Naive B cell (primary cell): ENCODE measurements at regions not wholly inside any gene's neighbourhood (a gene's known extent, or its start where the extent isn't known, plus 50 kb on each side); places are given as distances from the start of the nearest gene placed in this dataset.

Experiments
- ATAC-seq, 2 donors: fragments of 150-1000 bp; cut with Tn5 transposase; 2 replicates each; pipeline ENCODE4 v1.10.0; 2021; ENCODE audit warnings: low read depth in 2 of 2, mild to moderate bottlenecking in 2 of 2, moderate library complexity in 2 of 2
- DNase-seq: peaks from one replicate; pipeline ENCODE4 v3.0.0; 2022
- H3K27ac Mint-ChIP-seq, 6 donors: one replicate each; pipeline ENCODE4 v1.8.0; 2020 to 2022; ENCODE audit warnings: mild to moderate bottlenecking in 6 of 6, mixed read lengths in 6 of 6, moderate library complexity in 5 of 6, inconsistent platforms in 2 of 6
- H3K27me3 Mint-ChIP-seq, 3 donors: one replicate each; pipeline ENCODE4 v1.8.0; 2021 to 2022; ENCODE audit warnings: mixed read lengths in 3 of 3, mild to moderate bottlenecking in 1 of 3
- H3K36me3 Mint-ChIP-seq, 2 donors: one replicate each; pipeline ENCODE4 v1.8.0; 2020 to 2022; ENCODE audit warnings: mixed read lengths in 2 of 2, inconsistent platforms in 1 of 2, mild to moderate bottlenecking in 1 of 2
- H3K4me1 Mint-ChIP-seq, 3 donors: one replicate each; pipeline ENCODE4 v1.8.0; 2020 to 2022; ENCODE audit warnings: mixed read lengths in 3 of 3, inconsistent platforms in 1 of 3, mild to moderate bottlenecking in 1 of 3, moderate library complexity in 1 of 3
- H3K4me3 Mint-ChIP-seq, 8 donors: one replicate each; pipeline ENCODE4 v1.8.0; 2020 to 2022; ENCODE audit warnings: mild to moderate bottlenecking in 8 of 8, mixed read lengths in 8 of 8, moderate library complexity in 8 of 8, inconsistent platforms in 2 of 8
- H3K9me3 Mint-ChIP-seq, 7 donors: one replicate each; pipeline ENCODE4 v1.8.0; 2020 to 2022; ENCODE audit warnings: mixed read lengths in 7 of 7, mild to moderate bottlenecking in 5 of 7, inconsistent platforms in 2 of 7, moderate library complexity in 1 of 7

DNA sequence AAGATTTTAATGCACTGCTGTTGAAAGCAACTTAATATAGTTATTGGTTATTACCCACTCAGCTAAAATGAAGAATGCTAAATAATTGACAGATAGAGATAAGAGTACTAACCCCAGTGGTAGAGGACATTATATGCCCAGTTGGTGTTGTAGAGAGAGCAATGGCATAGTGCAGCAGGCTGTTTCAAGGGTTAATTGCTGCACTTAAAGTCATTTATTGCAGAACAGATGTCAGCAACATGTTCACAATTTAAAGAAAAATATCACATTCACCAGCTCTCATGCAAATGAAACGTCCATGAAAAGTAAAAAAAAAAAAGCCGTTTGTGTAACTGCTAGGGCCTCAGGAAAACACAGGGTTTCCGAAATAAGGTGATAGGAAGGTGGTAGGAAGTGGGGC is 254.6 kb downstream of the MTRR start:
- no peak overlapping the region for H3K27ac Mint-ChIP-seq
- DNase-seq: no peak
- no peaks in the 10 kb centered on the region for H3K4me1 Mint-ChIP-seq
- H3K36me3 Mint-ChIP-seq: no peaks in the 10 kb centered on the region
- peaks cover 0 to 2% (median 0%) of the 10 kb centered on the region in 7 donors for H3K9me3 Mint-ChIP-seq
- no peak for ATAC-seq
- H3K27me3 Mint-ChIP-seq: no peaks in the 10 kb centered on the region
- no peak overlapping the region for H3K4me3 Mint-ChIP-seq

DNA sequence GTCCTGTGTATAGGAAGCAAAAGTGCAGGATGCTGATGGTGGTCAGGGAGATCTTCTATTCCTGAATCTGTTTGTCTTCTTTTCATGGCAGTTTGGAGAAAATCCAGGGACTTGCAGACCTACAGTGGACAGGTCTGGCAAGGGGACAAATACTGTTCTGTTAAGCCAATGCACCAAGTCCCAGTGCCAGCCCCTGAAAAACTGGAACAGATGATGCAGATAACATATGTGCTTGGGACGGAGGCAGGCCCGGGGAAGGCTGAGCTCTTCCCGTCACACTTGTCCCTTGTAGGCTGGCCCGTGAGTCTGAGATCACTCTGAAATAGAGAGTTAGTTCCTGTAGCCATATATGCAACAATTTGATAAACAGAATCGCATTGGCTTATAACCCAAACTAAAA is 265.7 kb downstream of the MTRR start:
- Mint-ChIP-seq H3K4me3 (no peak overlapping the region), H3K27ac (no peak overlapping the region), H3K9me3 (peaks cover 0 to 2% (median 0%) of the 10 kb centered on the region in 7 donors)

DNA sequence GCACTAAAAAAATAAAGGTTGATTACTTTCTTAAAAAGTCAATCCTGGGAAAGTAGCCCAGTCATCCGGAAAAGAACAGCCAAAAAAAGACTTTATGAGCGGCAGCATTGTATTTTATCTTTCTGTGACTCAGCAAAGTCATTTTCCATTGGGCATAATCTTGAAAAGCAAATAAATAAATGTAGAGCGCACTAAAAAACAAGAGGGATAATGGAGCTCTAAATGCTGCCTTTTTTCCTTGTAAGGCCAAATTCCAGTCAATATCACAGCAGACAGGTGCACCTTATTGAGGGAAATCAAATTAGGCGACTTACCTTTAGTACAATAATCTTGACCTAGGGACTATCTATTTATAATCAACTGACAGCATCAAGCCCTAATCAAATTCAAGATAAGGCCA is 266.8 kb downstream of the MTRR start:
- Mint-ChIP-seq H3K27ac (no peak overlapping the region), H3K4me3 (no peak overlapping the region), H3K27me3 (no peaks in the 10 kb centered on the region), H3K36me3 (no peaks in the 10 kb centered on the region), H3K4me1 (peaks cover 0 to 6% (median 0%) of the 10 kb centered on the region in 3 donors), H3K9me3 (peaks cover 0 to 2% (median 0%) of the 10 kb centered on the region in 7 donors)
- no peak for DNase-seq
- ATAC-seq: no peak

More for the DNA sequence above, 265.7 kb downstream of the MTRR start:
- Mint-ChIP-seq H3K4me1 (peaks cover 0 to 6% (median 0%) of the 10 kb centered on the region in 3 donors), H3K27me3 (no peaks in the 10 kb centered on the region), H3K36me3 (no peaks in the 10 kb centered on the region)
- DNase-seq (no peak), ATAC-seq (no peak)

DNA sequence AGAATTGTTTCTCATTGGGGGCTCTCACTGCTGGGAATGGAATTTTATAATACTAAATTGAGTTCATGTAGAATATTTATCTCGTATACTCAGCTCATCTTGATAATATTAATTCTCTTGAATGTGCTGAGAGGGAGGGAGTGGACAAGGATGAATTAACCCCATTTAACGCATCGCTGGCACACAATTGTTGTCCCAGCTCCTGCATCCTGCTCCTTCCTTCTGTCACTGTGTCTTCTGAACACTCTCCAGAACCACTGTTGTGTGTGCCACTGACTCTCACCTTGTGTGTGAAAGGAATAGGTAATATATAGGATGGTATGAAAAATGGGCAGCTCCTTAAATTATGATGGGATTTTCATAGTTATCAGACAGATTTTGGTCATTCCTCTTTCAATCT is 267.3 kb downstream of the MTRR start:
- no peak overlapping the region for H3K27ac Mint-ChIP-seq
- H3K4me3 Mint-ChIP-seq: no peak overlapping the region
- H3K36me3 Mint-ChIP-seq: no peaks in the 10 kb centered on the region
- peaks cover 0 to 6% (median 0%) of the 10 kb centered on the region in 3 donors for H3K4me1 Mint-ChIP-seq
- DNase-seq (no peak), ATAC-seq (no peak)
- H3K27me3 Mint-ChIP-seq: no peaks in the 10 kb centered on the region
- peaks cover 0 to 2% (median 0%) of the 10 kb centered on the region in 7 donors for H3K9me3 Mint-ChIP-seq

DNA sequence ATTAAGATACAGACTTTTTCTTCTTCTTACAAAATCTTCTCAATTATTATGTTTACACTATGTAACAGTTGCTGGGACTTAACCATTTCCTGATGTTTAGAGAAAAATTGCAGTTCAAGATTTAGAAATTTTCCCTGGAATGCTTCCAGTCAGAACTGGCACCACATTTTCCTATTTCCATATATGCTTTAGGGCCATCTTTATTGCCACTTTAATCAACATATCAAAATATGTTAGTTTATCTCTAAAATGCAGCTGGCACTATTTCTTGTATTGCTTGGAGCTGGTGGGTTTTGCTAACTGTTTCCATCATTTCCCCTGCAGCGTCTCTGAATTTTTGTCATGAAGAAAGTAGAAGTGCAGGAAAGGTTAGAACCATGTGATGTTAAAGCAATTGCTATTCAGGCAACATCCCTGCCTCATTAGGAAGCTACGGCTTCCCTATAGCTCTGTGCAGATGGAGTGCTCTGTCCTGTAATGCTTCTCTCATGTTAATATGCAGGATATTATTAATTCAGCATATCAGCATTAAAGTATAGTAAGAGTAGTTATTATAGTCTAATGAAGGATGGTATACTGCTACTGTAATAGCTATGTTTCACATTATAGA is 269.1 kb downstream of the MTRR start:
- Mint-ChIP-seq H3K36me3 (no peaks in the 10 kb centered on the region), H3K4me3 (no peak overlapping the region), H3K27me3 (no peaks in the 10 kb centered on the region), H3K27ac (no peak overlapping the region), H3K9me3 (peaks cover 0 to 2% (median 0%) of the 10 kb centered on the region in 7 donors), H3K4me1 (peaks cover 0 to 6% (median 0%) of the 10 kb centered on the region in 3 donors)
- DNase-seq (no peak), ATAC-seq (no peak)

DNA sequence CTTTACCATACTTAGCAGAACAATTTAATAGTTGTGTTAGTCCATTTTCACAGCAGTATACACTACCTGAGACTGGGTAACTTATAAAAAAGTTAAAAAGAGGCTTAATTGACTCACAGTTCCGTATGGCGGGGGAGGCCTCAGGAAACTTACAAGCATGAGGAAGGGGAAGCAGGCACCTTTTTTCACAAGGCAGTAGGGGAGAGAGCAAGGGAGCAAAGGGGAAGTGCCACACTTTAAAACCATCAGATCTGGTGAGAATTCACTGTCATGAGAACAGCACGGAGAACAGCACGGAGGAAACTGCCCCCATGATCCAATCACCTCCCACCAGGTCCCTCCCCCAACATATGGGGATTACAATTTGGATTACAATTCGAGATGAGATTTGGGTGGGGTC is 269.9 kb downstream of the MTRR start:
- Mint-ChIP-seq H3K27me3 (no peaks in the 10 kb centered on the region), H3K4me3 (no peak overlapping the region), H3K36me3 (no peaks in the 10 kb centered on the region), H3K4me1 (peaks cover 0 to 6% (median 0%) of the 10 kb centered on the region in 3 donors), H3K27ac (peak overlapping the region in 1 of 6 donors; percentile 41), H3K9me3 (peaks cover 0 to 2% (median 0%) of the 10 kb centered on the region in 7 donors)
- DNase-seq (no peak), ATAC-seq (no peak)

DNA sequence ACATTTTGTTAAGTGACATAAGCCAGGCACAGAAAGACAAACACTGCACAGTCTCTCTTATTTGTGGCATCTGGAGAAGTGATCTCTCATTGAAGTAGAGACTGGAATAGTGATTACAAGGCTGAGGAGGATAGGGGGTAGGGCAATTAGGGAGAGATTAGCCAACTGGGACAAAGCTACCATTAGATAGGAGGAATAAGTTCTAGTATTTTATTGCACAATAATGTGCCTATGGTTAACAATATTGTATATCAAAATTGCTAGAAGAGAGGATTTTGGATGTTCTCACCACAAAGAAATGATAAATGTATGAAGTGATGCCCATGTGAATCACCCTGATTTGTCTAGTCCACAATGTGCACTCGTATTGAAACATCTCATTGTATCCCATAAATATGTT is 281.8 kb downstream of the MTRR start:
- Mint-ChIP-seq H3K27me3 (no peaks in the 10 kb centered on the region), H3K9me3 (peaks cover 0 to 7% (median 2%) of the 10 kb centered on the region in 7 donors), H3K36me3 (no peaks in the 10 kb centered on the region), H3K27ac (no peak overlapping the region), H3K4me1 (no peaks in the 10 kb centered on the region), H3K4me3 (no peak overlapping the region)
- no peak for ATAC-seq
- no peak for DNase-seq

DNA sequence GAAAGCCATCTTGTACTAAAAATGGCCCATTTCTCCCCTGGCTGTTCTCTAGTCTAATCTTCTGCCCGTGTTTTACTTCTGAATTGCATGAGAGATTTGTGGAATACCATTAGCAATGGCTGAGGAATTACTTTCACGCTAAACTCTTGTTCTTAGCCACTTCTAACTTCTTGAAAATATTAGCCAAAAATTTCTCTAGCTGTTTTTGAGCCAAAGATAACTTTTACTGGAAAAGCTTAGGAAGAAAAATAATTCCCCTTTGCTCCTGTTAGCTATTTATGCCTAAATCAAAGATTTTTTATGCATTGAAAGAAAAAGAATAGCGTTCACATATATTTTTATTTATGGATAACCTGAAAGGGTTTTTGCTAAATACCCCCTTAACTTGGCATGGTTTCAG is 287.8 kb downstream of the MTRR start:
- H3K36me3 Mint-ChIP-seq: no peaks in the 10 kb centered on the region
- peaks cover 0 to 6% (median 0%) of the 10 kb centered on the region in 3 donors for H3K27me3 Mint-ChIP-seq
- no peak for DNase-seq
- no peak overlapping the region for H3K4me3 Mint-ChIP-seq
- peaks cover 0 to 6% (median 1%) of the 10 kb centered on the region in 7 donors for H3K9me3 Mint-ChIP-seq
- H3K27ac Mint-ChIP-seq: no peak overlapping the region
- no peaks in the 10 kb centered on the region for H3K4me1 Mint-ChIP-seq
- ATAC-seq: no peak

DNA sequence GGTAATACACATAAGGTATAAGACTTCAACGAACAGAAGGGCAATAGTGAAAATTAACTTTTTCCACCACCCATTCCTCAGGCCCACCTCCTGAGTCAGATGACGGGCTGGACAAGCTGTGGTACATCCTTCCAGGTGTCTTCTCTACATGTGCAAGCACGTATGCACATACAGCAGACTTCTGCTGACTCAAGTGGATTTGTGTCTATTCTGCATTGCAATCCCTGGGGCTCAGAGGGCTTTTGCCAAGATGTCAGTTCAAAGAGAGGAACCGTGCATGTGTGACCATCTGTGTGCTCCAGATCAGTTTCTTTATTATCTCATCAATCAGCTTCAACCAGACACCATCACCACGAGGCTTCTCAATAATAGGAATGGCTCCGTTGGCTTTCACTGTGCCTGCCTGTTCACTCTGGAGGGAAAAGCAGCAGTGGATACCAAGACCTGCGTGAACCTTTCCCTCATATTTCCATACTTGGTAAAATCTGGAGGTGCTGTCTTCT is 288.4 kb downstream of the MTRR start:
- Mint-ChIP-seq H3K36me3 (no peaks in the 10 kb centered on the region), H3K4me3 (peak overlapping the region in 1 of 8 donors; percentile 55), H3K4me1 (no peaks in the 10 kb centered on the region), H3K27ac (no peak overlapping the region), H3K9me3 (peaks cover 0 to 6% (median 1%) of the 10 kb centered on the region in 7 donors), H3K27me3 (peaks cover 0 to 6% (median 0%) of the 10 kb centered on the region in 3 donors)
- ATAC-seq: no peak
- DNase-seq: no peak

DNA sequence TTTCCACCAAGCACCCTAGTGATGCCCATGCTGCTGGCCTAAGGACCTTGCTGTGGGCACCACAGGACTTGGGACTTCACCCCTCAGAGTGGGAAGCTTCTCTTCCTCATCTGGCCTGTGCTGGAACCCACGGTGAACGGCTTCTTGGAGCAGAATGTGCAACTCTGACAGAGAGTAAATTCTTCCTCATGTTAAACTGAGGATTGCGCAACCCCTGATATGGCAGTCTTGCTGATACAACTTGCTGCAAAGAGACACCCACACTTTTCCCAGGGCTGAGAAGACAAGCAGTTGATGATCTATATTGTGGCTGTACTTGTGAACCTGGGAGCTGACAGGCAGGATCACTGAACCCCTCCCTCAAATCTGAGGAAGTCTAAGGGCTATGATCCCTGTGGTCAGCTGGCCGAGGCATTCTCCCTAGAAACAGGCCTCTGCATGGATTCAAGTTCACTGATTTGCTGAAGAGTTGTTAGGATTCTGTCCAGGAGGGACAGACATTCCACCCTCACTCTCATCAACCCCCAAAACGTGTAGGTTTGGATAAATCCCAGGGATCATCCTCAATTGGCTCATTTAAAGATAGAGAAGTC is 307.2 kb downstream of the MTRR start:
- no peak for DNase-seq
- no peaks in the 10 kb centered on the region for H3K4me1 Mint-ChIP-seq

DNA sequence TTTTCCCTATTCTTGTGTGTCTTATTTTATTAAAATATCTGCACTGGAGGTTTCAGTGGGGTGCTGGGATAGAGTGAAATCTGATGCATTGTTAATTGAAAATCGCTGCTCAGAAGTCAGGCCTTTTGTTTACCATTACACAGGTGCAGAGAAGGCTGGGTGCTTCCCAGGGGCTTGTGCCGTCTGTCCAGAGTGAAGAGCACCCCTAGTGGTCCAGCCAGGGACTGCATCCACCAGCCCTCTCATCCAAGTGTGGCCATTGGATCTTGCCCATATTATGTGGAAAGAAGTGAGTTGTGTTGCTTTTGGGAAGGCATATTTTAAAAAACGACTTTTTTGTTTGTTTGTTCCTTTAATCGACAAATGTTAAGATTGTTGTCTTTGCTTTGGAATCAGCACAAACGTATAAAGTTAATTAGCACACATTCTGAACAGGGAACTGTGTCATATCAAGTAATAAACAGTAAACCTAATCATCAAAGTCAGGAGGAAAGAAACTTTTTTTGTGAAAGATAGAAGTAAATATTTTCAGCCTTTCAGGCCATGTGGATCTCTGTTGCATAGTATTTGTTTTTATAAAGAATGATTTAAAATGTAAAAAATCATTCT is 315.6 kb downstream of the MTRR start:
- Mint-ChIP-seq H3K4me1 (no peaks in the 10 kb centered on the region), H3K4me3 (no peak overlapping the region), H3K36me3 (no peaks in the 10 kb centered on the region), H3K9me3 (peaks cover 0 to 5% (median 2%) of the 10 kb centered on the region in 7 donors), H3K27me3 (peaks cover 0 to 8% (median 0%) of the 10 kb centered on the region in 3 donors), H3K27ac (no peak overlapping the region)
- peak; percentile 4 for DNase-seq
- ATAC-seq: no peak

More for the DNA sequence above, 307.2 kb downstream of the MTRR start:
- peaks cover 0 to 5% (median 2%) of the 10 kb centered on the region in 7 donors for H3K9me3 Mint-ChIP-seq
- H3K4me3 Mint-ChIP-seq: no peak overlapping the region
- no peak for ATAC-seq
- no peaks in the 10 kb centered on the region for H3K27me3 Mint-ChIP-seq
- H3K27ac Mint-ChIP-seq: no peak overlapping the region
- H3K36me3 Mint-ChIP-seq: no peaks in the 10 kb centered on the region

DNA sequence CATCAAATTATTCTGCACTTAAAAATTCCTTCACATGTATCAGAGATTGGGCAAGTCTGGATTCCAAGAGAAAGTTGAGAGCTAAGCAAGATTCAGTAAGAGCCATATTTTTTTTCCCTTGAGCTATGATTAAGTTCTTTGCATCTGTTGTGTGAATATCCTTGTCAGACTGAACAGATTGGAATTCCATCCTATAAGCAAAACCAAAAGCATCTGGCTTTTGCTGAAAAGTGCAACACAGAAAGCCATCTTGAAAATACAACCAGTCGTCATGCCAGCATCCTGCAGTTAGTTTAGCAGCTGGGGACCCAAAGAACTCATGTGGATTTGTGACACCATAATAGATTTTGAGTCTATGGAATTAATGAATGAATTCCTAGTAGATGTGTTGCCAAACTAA is 316.9 kb downstream of the MTRR start:
- Mint-ChIP-seq H3K36me3 (no peaks in the 10 kb centered on the region), H3K4me3 (no peak overlapping the region), H3K27me3 (peaks cover 0 to 8% (median 0%) of the 10 kb centered on the region in 3 donors), H3K4me1 (no peaks in the 10 kb centered on the region), H3K9me3 (peaks cover 0 to 5% (median 2%) of the 10 kb centered on the region in 7 donors), H3K27ac (no peak overlapping the region)
- ATAC-seq (no peak), DNase-seq (no peak)

DNA sequence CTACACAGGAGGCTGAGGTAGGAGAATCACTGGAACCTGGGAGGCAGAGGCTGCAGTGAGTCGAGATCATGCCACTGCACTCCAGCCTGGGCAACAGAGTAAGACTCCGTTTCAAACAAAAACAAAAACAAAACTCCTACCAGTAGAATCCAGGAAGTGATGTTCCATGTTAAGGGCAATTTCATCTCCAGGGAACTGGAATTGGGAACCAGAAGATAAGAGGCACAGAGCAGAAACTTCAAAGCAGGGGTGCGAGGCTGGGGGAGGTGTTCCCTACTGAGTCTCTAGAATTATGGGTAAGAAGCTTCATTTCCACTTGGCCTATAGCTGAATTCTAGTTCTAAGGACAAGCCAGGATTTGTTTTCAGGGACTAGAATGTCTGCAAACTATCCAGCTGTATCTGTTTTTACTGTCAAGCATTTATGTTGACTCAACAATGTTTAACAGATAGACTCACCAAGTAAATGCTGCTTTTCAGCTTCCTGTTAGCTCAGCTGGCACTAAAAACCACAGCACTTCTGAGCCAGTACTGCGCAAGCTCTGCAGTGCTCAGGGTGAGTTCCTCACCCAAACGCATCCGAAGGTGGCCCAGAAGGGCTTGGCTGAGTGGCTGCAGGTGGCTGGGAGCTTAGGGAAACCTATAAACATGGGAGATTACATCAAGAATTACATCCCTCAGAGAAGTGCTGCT is 320.1 kb downstream of the MTRR start:
- DNase-seq: no peak
- no peak overlapping the region for H3K27ac Mint-ChIP-seq
- H3K4me3 Mint-ChIP-seq: no peak overlapping the region
- H3K4me1 Mint-ChIP-seq: peaks cover 0 to 4% (median 0%) of the 10 kb centered on the region in 3 donors
- ATAC-seq: no peak
- H3K9me3 Mint-ChIP-seq: peaks cover 0 to 7% (median 0%) of the 10 kb centered on the region in 7 donors
- no peaks in the 10 kb centered on the region for H3K27me3 Mint-ChIP-seq
- H3K36me3 Mint-ChIP-seq: no peaks in the 10 kb centered on the region
